Urothelium cell line (cell line): ENCODE measurements at regions not wholly inside any gene's neighbourhood (a gene's known extent, or its start where the extent isn't known, plus 50 kb on each side); places are given as distances from the start of the nearest gene placed in this dataset.
"Not testable (repeated sequence)": the region's sequence is repeated elsewhere in the genome, so short reads cannot be mapped to it uniquely, and the experiment has no call there.

Source experiments
- DNase-seq: peaks from one replicate; pipeline ENCODE4 v3.0.0; 2011; ENCODE audit warnings: low spot score, mixed read lengths
- FAIRE-seq: peaks from 2 replicates; lab custom pipeline; 2011; peaks lifted over from hg19 to GRCh38; lab: Jason Lieb, UNC

DNA sequence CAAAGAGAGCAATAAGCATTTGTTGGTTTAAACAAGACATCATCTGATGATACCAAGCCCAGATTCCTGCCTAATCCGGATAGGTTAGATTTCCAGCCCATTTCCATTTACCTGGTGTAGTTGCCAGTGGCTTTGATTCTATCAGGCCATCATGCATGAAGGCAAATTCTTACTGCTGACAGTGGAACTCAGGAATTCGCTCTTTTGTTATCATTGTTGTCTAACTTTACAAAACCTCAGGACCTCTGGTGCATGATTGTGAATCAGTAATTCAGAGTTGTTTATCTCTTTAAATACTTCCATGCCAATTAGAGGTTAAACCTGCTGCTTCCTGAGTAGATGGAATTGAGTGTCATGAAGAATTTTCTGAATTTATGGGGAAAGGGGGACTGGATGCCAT lies 76.5 kb downstream of the C9orf152 start:
- DNase-seq (no peak), FAIRE-seq (no peak)

DNA sequence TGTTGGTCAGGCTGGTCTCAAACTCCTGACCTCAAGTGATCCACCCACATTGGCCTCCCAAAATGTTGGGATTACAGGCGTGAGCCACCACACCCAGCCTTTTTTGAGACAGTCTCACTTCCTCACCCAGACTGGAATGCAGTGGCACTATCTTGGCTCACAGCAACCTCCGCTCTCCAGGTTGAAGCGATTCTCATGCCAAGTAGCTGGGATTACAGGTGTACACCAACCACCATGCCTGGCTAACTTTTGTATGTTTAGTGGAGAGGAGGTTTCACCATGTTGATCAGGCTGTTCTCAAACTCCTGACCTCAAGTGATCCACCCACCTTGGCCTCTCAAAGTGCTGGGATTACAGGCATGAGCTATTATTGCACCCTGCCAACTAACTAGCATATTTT lies 75.4 kb downstream of the C9orf152 start:
- FAIRE-seq, DNase-seq: not testable (repeated sequence)

DNA sequence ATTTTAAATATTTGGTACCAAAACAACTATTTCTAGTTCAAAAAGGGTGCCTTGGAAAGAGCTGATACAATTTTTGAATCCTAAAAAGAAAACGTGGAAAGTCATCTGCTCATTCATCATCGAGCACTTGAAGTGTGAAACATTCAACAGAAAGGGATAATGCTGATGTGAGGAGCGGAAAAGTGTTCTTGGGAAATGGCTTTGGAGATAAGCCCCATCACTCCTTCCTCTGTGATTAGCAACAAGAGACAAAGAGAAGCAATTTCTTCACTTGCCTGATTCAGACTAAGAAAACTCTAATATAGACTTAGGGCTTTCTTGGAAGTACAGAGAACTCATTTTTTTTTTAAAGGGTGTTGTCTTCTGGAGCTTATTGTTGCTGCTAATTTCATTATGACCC lies 74.9 kb downstream of the C9orf152 start:
- no peak for FAIRE-seq
- DNase-seq = no peak

DNA sequence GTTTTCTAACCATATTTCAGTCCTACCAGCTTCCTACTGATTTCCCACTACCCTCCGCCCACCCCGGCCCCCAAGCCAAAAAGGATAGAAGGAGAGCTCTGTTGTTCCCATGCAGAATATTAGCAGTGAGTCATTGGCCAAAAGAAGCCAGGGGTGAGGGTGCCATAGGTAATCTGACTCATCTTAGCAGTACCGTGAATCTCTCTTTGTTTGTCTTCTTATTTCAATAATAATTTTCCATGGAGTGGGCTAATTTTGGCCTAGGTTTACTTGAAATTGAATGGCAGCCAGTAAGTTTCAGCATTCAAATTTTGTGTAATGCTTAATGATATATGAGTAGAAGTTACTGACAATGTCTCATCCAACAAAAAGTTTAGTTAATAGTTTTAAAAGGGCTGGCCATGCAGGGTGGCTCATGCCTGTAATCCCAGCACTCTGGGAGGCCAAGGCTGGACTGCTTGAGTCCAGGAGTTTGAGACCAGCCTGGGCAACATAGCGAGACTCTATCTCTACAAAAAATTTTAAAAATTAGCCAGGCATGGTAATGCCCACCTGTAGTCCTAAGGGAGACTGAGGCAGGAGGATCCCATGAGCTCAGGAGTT lies 74.2 kb downstream of the C9orf152 start:
- DNase-seq = peak; percentile 68
- no peak for FAIRE-seq

DNA sequence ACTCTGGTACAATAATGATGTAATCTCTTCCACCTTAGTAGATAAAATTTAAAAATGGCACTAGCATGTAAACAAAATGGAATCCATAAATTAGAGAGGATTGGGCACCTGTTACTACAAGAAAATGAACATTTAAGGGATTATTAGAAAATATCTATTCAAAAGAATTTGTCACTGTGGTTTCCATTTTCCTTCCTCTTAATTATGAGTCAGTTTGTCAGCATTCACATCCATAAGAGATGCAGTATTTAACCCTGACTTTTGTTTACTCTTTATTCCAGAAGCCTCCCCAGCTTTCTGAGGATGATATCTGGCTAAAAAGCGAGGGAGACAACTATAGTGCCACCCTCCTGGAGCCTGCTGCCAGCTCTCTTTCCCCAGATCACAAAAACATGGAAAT lies 72.1 kb downstream of the C9orf152 start:
- FAIRE-seq = no peak
- DNase-seq = no peak

DNA sequence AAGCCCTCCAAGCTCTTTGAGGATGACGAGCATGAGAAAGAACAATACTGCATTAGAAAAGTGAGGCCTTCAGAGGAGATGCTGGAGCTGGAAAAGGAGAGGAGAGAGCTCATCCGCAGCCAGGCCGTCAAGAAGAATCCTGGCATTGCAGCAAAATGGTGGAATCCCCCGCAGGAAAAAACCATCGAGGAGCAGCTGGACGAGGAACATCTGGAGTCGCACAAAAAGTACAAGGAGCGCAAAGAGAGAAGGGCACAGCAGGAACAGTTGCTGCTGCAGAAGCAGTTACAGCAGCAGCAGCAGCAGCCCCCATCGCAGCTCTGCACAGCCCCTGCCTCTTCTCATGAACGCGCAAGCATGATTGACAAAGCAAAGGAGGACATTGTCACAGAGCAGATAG lies 71.2 kb downstream of the C9orf152 start:
- DNase-seq = no peak
- no peak for FAIRE-seq

DNA sequence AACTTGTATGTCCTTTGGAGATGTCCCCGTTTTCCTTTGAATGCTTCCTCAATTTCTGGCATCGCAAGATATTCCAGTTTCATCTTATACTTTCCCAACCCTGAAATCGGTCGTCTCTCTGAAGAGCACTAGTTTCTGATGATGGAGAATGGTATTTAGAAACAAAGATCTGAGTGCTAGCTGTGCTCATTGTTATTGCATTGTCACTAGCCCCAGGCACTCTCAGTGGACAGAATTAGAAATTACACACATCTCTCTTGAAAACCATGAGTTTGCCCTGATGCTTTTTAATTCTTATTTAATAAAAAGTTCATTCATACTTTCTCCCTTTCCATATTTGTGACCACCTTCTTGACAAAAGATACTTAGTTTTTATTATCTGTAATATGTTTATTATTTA lies 67.7 kb downstream of the C9orf152 start:
- FAIRE-seq (no peak), DNase-seq (no peak)

DNA sequence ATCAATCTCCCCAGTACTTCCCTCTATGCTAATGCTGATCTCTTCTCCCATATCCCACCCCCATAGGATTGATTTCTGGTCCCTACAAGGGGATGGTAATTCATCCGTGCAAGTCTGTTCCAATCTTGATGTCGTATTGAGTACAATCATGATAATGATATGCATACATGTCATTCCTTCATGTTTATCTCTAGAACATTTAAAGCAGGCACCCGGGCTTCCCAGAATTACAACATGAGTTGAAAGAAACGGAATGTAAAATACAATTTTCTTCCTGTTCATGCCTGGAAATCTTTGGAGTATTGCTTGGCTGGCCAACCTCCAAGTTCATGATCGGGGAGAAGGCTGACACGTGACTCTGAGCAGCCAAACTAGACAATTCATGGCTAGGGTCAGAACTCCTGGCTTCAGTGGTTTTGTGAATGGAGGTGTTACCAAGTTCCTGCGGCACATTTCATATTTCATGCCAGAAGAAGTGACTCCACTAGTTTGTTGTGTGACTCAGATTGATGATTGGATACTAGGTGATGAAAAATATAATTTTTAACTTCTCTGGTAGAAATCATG lies 66.6 kb downstream of the C9orf152 start:
- DNase-seq = no peak
- FAIRE-seq = no peak

DNA sequence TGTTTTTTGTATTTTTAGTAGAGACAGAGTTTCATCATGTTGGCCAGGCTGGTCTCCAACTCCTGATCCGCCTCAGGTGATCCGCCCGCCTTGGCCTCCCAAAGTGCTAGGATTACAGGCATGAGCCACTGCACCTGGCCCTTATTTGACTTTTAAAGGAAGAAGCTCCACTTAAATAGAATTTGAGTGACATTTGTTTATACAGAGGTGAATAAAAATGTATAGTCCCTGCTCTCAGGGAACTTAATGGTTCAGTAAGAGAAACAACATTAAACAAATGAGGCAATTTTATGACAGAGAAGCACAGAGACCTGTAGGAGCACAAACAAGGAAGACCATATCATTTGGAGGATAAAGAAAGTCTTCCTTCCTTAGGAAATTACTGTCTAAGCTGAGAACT lies 65.7 kb downstream of the C9orf152 start:
- DNase-seq (no peak), FAIRE-seq (no peak)

DNA sequence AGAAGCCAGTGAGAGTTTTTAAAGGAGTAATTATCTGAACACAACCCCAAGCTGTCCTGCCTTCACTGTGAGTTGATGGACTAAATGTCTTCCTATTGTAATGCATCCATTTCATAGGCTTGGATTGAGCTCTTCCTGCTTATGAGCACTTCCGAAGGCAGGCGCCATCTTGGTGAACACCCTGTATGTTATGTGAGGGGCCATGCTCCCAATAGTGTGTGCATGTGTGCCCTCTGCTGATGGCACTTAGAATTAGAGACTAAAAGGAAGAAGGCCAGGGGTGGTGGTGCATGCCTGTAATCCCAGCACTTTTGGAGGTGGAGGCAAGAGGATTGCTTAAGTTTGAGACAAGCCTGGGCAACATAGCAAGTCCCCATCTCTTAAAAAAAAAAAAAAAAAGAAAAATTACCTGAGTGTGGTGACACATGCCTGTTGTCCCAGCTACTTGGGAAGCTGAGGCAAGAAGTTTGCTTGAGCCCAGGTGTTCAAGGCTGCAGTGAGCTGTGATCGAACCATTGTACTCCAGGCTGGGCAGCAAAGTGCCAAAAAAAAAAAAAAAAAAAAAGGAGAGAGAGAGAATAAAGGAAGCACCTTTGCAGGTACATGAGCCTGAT lies 65.0 kb downstream of the C9orf152 start:
- FAIRE-seq (no peak), DNase-seq (no peak)

DNA sequence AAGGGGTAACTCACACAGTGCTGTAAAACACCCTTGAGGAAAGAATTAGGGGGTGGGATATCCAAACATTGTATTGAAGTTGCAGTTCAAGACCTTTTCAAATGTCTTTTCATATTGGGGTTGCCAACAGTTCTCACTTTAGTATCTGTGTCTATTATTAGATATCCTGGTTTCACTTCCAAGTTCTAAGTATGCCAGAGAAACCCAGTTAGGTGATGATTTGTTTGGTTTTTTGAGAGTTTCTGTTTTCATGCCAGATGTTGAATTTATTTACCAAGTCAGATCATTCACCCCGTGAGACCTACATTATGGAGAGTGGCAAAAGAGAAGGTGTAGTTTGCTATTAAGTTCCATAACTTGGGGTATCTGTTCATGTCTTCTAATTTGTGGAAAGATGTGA lies 64.5 kb downstream of the C9orf152 start:
- DNase-seq = no peak
- no peak for FAIRE-seq

DNA sequence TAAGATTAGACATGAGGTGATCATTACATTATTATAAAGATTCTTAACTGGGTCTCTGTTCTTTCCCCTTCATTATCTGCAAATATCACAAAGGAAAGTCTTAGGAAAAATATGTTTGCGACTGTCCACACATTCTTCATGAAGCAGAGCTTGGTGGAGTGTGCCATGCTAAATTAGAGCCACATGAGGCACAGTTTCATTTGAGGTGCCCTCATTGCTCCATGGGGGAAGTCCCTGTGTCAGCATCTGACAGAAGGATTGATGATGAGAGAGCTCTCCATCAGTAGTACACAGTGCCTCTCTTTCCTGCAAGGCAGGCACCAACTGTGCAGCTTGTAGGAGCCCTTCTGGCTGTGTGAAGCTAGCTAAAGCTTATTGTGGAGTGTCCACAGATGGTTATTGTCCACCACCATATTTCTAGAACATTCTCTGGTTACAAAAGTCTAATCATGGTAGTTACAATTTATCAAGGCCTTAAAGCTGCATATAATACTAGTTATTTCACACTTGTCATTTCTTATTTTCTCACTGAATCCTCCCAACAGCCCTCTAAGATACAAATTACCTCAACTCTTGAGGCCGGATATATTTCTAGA lies 63.9 kb downstream of the C9orf152 start:
- FAIRE-seq (no peak), DNase-seq (no peak)

DNA sequence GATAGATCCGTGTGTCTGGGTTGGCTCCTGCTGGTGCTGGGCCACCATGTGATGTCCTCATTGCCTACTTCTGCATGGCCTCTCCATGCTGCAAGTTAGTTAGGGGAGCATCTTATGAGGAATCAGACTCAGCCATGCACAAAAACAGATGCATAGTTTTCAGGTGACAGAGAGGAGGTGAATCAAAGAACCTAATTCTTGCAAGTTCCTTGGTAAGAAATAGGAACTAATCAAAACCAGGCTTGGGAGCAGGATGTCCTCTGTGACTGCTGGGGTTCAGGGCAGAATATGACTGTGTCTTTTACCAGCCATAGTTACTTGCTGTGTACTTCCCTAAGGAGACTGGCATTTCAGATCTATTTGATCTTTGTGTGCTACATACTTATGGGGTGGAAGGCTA lies 61.6 kb downstream of the C9orf152 start:
- DNase-seq = no peak

DNA sequence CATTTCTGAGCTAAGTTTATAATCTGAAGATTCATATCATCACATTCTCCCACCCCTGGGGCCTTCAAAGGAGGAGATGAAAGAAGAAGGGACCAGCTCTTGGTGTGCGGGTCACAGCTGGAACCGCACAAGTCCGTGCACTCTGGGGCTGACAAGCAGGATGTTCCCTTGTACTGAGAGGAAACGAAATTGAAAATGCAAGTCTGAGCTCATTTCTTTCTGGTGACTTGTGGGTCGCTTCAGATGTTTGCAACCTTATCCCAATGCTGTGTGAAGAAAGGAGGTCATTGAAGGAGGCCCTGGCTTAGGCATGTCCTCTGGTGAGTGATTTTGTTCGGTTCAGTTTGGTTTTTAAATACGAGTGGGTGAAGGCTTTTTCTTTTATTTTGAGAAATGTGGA lies 59.6 kb downstream of the C9orf152 start:
- no peak for FAIRE-seq
- DNase-seq = no peak

More for the DNA sequence above, 61.6 kb downstream of the C9orf152 start:
- no peak for FAIRE-seq

DNA sequence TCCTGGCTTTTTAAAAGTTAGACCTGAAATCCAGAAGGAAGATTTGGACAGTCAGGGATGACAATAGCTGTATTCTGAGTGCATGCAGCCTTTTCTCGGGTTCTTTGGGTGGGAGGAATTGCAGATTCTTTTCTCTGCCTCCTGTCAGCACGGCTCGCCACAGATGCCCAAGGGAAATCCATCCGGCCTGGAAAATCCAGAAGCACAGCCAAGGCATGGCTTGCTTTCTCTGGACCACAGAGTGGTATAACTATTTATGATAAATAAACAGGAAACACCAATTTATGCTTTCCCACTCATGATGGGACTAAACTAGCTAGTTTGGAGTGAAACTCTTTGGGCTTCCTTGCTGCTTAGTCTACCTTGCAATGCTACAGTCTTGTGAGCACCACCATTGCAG lies 59.1 kb downstream of the C9orf152 start:
- DNase-seq = no peak
- no peak for FAIRE-seq
